H9 (cell line): ENCODE measurements at regions not wholly inside any gene's neighbourhood (a gene's known extent, or its start where the extent isn't known, plus 50 kb on each side); places are given as distances from the start of the nearest gene placed in this dataset.

Experiments used
- DNase-seq: peaks from one replicate; pipeline ENCODE4 v3.0.0-alpha.2; 2017
- H2AFZ ChIP-seq: one replicate; pipeline ENCODE4 v1.6.1; 2013; ENCODE audit warnings: mild to moderate bottlenecking, low read length, control low read depth, moderate library complexity
- H2AK5ac ChIP-seq: 2 replicates; pipeline ENCODE4 v1.6.1; 2013; ENCODE audit warnings: low read length, control low read depth, mixed read lengths; ENCODE audit not compliant: insufficient read length
- H2BK120ac ChIP-seq: one replicate; pipeline ENCODE4 v1.6.1; 2013; ENCODE audit warnings: low read depth, mild to moderate bottlenecking, low read length, control low read depth, inconsistent platforms; ENCODE audit not compliant: poor library complexity, severe bottlenecking
- H2BK12ac ChIP-seq: 2 replicates; pipeline ENCODE4 v1.6.1; 2013; ENCODE audit warnings: low read length, control low read depth, mixed read lengths, low read depth; ENCODE audit not compliant: insufficient read length
- H2BK15ac ChIP-seq: 2 replicates; pipeline ENCODE4 v1.6.1; 2013; ENCODE audit warnings: low read depth, low read length, control low read depth
- H2BK20ac ChIP-seq: one replicate; pipeline ENCODE4 v1.6.1; 2013; ENCODE audit warnings: low read depth, mild to moderate bottlenecking, low read length, control low read depth, inconsistent platforms; ENCODE audit not compliant: poor library complexity, severe bottlenecking
- H2BK5ac ChIP-seq: 2 replicates; pipeline ENCODE4 v1.6.1; 2013; ENCODE audit warnings: low read length, control low read depth, mixed read lengths; ENCODE audit not compliant: insufficient read length
- H3K14ac ChIP-seq: 2 replicates; pipeline ENCODE4 v1.6.1; 2013; ENCODE audit warnings: low read length, control low read depth; ENCODE audit not compliant: insufficient read depth
- H3K18ac ChIP-seq: 2 replicates; pipeline ENCODE4 v1.6.1; 2013; ENCODE audit warnings: low read depth, mild to moderate bottlenecking, mixed read lengths, low read length, control low read depth; ENCODE audit not compliant: insufficient read length
- H3K23ac ChIP-seq: 2 replicates; pipeline ENCODE4 v1.6.1; 2013; ENCODE audit warnings: low read length, control low read depth, mixed read lengths, low read depth; ENCODE audit not compliant: insufficient read length
- H3K23me2 ChIP-seq: 2 replicates; pipeline ENCODE4 v1.6.1; 2013; ENCODE audit warnings: low read depth, mild to moderate bottlenecking, mixed read lengths, low read length, control low read depth; ENCODE audit not compliant: insufficient read length, poor library complexity, severe bottlenecking
- H3K27ac ChIP-seq: 2 replicates; pipeline ENCODE4 v1.5.1; 2013; ENCODE audit warnings: low read length, control low read depth, mixed read lengths, low read depth; ENCODE audit not compliant: insufficient read length
- H3K27me3 ChIP-seq: 2 replicates; pipeline ENCODE4 v1.6.1; 2013; ENCODE audit warnings: low read length, control low read depth, inconsistent platforms; ENCODE audit not compliant: insufficient read depth
- H3K4ac ChIP-seq: 2 replicates; pipeline ENCODE4 v1.6.1; 2013; ENCODE audit warnings: low read depth, mild to moderate bottlenecking, control low read depth, inconsistent platforms, low read length, moderate library complexity
- H3K4me1 ChIP-seq: 2 replicates; pipeline ENCODE4 v1.6.1; 2013; ENCODE audit warnings: low read length, control low read depth, inconsistent platforms; ENCODE audit not compliant: insufficient read depth
- H3K4me2 ChIP-seq: 2 replicates; pipeline ENCODE4 v1.6.1; 2013; ENCODE audit warnings: low read length, control low read depth, mixed read lengths; ENCODE audit not compliant: insufficient read length, insufficient read depth
- H3K56ac ChIP-seq: 2 replicates; pipeline ENCODE4 v1.6.1; 2013; ENCODE audit warnings: low read depth, mild to moderate bottlenecking, mixed read lengths, low read length, control low read depth; ENCODE audit not compliant: insufficient read length
- H3K79me1 ChIP-seq: 2 replicates; pipeline ENCODE4 v1.6.1; 2013; ENCODE audit warnings: low read depth, mild to moderate bottlenecking, moderate library complexity, low read length, control low read depth, inconsistent platforms; ENCODE audit not compliant: insufficient read depth, poor library complexity, severe bottlenecking
- H3K79me2 ChIP-seq: 2 replicates; pipeline ENCODE4 v1.6.1; 2013; ENCODE audit warnings: low read length, control low read depth, inconsistent platforms; ENCODE audit not compliant: insufficient read depth
- H3K9ac ChIP-seq: 2 replicates; pipeline ENCODE4 v1.6.1; 2013; ENCODE audit warnings: low read length, control low read depth, mixed read lengths; ENCODE audit not compliant: insufficient read length; ENCODE audit errors: extremely low read depth
- H3K9me3 ChIP-seq: one replicate; pipeline ENCODE4 v1.6.1; 2013; ENCODE audit warnings: low read depth, low read length, inconsistent platforms; ENCODE audit not compliant: control insufficient read depth
- H3T11ph ChIP-seq: one replicate; pipeline ENCODE4 v1.6.1; 2013; ENCODE audit warnings: mild to moderate bottlenecking, low read length, control low read depth, inconsistent platforms
- H4K20me1 ChIP-seq: one replicate; pipeline ENCODE4 v1.6.1; 2013; ENCODE audit not compliant: control insufficient read depth, insufficient read length, insufficient read depth
- H4K5ac ChIP-seq: 2 replicates; pipeline ENCODE4 v1.6.1; 2013; ENCODE audit warnings: low read depth, mild to moderate bottlenecking, mixed read lengths, low read length, control low read depth; ENCODE audit not compliant: insufficient read length
- H4K8ac ChIP-seq: replicated peaks from 2 replicates; pipeline ENCODE4 v1.6.1; 2013; ENCODE audit warnings: low read length, control low read depth, mixed read lengths, low read depth; ENCODE audit not compliant: insufficient read length
- H4K91ac ChIP-seq: 2 replicates; pipeline ENCODE4 v1.6.1; 2013; ENCODE audit warnings: low read depth, mild to moderate bottlenecking, moderate library complexity, mixed read lengths, low read length, control low read depth; ENCODE audit not compliant: insufficient read length
- H3K27ac Mint-ChIP-seq, 3 experiments: 2 replicates in 2 of 3; 3 replicates in 1 of 3; pipeline ENCODE4 v1.8.0; 2020 to 2021; ENCODE audit warnings: mixed read lengths in 3 of 3, mild to moderate bottlenecking in 1 of 3, moderate library complexity in 1 of 3
- H3K27me3 Mint-ChIP-seq: 2 replicates; pipeline ENCODE4 v1.8.0; 2021; ENCODE audit warnings: low read depth, mild to moderate bottlenecking, moderate library complexity, mixed read lengths
- H3K36me3 Mint-ChIP-seq, 3 experiments: 2 replicates in 2 of 3; 3 replicates in 1 of 3; pipeline ENCODE4 v1.8.0; 2020 to 2021; ENCODE audit warnings: low read depth in 3 of 3, mixed read lengths in 3 of 3; ENCODE audit not compliant: insufficient read depth in 1 of 3
- H3K4me1 Mint-ChIP-seq, 2 experiments: 2 replicates each; pipeline ENCODE4 v1.8.0; 2020; ENCODE audit warnings: mixed read lengths in 2 of 2
- H3K4me3 Mint-ChIP-seq, 2 experiments: 2 replicates in 1 of 2; 3 replicates in 1 of 2; pipeline ENCODE4 v1.8.0; 2020 to 2021; ENCODE audit warnings: mild to moderate bottlenecking in 2 of 2, mixed read lengths in 2 of 2, moderate library complexity in 1 of 2
- H3K9me3 Mint-ChIP-seq, 2 experiments: 2 replicates in 1 of 2; 3 replicates in 1 of 2; pipeline ENCODE4 v1.8.0; 2020; ENCODE audit warnings: mild to moderate bottlenecking in 2 of 2, mixed read lengths in 2 of 2, moderate library complexity in 1 of 2
- WGBS: extraction: QIAGEN DNeasy Blood & Tissue Kit; methylation state at CpG from one replicate; pipeline ENCODE4 v1.1.7; 2013; ENCODE audit warnings: missing lambda C conversion rate, low lambda C conversion rate, mixed read lengths; ENCODE audit not compliant: insufficient read length; ENCODE audit errors: extremely low coverage; 5-methylcytosine and 5-hydroxymethylcytosine counted together
- TF ChIP-seq, protein P1 (sequence below): fragments of 200-600 bp; sonication (generic); conservative IDR thresholded peaks from 3 replicates; pipeline ENCODE4 v1.8.0; 2021; ENCODE audit warnings: antibody characterized with exemption, mild to moderate bottlenecking

DNA sequence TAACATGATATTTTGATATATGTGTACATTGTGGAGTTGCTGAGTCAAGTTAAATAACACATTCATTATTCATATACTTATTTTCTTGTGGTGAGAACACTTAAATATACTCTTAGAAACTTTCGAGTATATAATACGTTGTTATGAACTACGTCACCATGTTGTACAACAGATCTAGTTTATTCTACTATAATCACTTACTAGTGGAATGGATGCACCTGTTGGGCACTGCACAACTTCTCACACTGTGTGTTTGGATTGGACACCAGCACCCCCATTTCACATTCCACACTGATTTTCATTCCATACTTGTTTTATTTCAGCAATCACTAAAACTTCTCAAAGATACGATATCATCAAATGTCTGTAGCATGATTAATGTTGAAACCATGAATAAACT, 407.3 kb downstream of the RPS24 start:
- Histone ChIP-seq H3K56ac (no peak overlapping the region), H3K23ac (no peak overlapping the region), H3K9ac (no peak overlapping the region), H3K27ac (no peak overlapping the region), H2AK5ac (no peak overlapping the region), H2BK15ac (no peak overlapping the region), H2BK5ac (no peak overlapping the region), H3K14ac (no peak overlapping the region), H3K18ac (no peak overlapping the region), H4K8ac (no peak overlapping the region), H4K20me1 (no peaks in the 10 kb centered on the region), H2AFZ (no peak overlapping the region), H2BK20ac (no peak overlapping the region), H3K9me3 (no peaks in the 10 kb centered on the region), H3K4ac (no peak overlapping the region), H4K91ac (no peak overlapping the region), H3K4me2 (no peak overlapping the region), H3K27me3 (no peaks in the 10 kb centered on the region), H3K79me1 (no peaks in the 10 kb centered on the region), H3T11ph (no peak overlapping the region), H2BK120ac (no peak overlapping the region), H4K5ac (no peak overlapping the region), H3K23me2 (no peaks in the 10 kb centered on the region), H2BK12ac (no peak overlapping the region), H3K79me2 (no peaks in the 10 kb centered on the region), H3K4me1 (no peaks in the 10 kb centered on the region)
- Mint-ChIP-seq H3K27me3 (peaks cover 5% of the 10 kb centered on the region), H3K4me3 (no peak overlapping the region), H3K36me3 (no peaks in the 10 kb centered on the region; a peak in 1 of 7 replicates), H3K9me3 (no peaks in the 10 kb centered on the region), H3K4me1 (peaks cover 2 to 5% of the 10 kb centered on the region in 2 experiments; a peak in 3 of 4 replicates), H3K27ac (no peak overlapping the region)
- no peak for DNase-seq
- TF ChIP-seq, protein P1, sequence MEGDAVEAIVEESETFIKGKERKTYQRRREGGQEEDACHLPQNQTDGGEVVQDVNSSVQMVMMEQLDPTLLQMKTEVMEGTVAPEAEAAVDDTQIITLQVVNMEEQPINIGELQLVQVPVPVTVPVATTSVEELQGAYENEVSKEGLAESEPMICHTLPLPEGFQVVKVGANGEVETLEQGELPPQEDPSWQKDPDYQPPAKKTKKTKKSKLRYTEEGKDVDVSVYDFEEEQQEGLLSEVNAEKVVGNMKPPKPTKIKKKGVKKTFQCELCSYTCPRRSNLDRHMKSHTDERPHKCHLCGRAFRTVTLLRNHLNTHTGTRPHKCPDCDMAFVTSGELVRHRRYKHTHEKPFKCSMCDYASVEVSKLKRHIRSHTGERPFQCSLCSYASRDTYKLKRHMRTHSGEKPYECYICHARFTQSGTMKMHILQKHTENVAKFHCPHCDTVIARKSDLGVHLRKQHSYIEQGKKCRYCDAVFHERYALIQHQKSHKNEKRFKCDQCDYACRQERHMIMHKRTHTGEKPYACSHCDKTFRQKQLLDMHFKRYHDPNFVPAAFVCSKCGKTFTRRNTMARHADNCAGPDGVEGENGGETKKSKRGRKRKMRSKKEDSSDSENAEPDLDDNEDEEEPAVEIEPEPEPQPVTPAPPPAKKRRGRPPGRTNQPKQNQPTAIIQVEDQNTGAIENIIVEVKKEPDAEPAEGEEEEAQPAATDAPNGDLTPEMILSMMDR: no peak
- no CpG with 5 or more reads among the region's 4 CpGs for WGBS
